ENCODE measurements at regions not wholly inside any gene's neighbourhood (a gene's known extent, or its start where the extent isn't known, plus 50 kb on each side); places are given as distances from the start of the nearest gene placed in this dataset.

DNA sequence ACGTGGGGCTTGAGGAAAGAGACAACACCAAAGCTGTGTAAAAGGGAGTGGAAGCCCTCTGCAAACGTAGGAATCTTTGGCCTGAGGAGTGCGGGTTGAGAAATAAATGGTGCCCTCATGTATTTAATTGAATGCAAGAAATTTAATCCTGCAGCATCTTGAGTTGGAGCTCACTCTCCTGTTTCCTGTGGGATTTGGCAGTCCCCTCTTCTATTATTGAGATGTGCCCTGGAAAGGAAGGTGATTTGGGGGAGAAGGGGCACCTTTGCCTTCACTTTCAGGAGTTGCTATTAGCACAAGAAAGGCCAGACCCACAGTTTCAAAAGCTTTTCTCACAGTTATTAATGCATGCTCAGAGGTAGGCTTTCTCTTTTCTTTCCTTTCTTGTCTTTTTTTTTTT is 201.4 kb upstream of the HDDC2 start:
- TF ChIP-seq CTCF (IDR thresholded peaks at IDR 0.05) (no peak), POLR2A (IDR thresholded peaks at IDR 0.05) (no peak)
